ENCODE measurements at regions not wholly inside any gene's neighbourhood (a gene's known extent, or its start where the extent isn't known, plus 50 kb on each side); places are given as distances from the start of the nearest gene placed in this dataset.

DNA sequence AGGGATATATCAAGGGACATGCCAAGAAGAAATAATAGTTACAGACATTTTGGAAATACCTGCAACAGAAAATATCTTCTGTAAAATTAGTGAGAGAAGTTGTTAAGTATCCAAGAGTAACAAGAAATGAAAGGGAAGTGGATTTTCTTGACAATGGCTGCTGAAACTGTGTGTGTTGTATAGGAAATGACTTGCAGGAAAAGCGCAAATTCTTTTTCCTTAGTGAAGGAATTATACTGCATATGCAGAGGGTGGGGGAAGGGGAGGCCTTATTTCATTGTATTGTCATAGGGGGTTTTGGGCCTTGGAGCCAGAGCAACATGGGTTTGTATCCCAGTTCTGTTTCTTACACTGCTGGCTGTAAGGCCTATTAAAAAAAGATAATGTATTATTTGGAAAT is 84.4 kb upstream of the DDHD1 start:
- Histone ChIP-seq H4K91ac (ENCODE audit: low read depth, low read length) (no peak overlapping the region), H2BK120ac (ENCODE audit: insufficient read depth, low read length, poor library complexity) (no peak overlapping the region), H4K8ac (ENCODE audit: low read depth, low read length) (no peak overlapping the region), H3K79me2 (ENCODE audit: control insufficient read depth, insufficient read depth, low read length, poor library complexity) (no peaks in the 10 kb centered on the region), H3K14ac (ENCODE audit: low read length) (no peak overlapping the region), H3K36me3 (ENCODE audit: control insufficient read depth in 1 of 2, insufficient read depth in 2 of 2, low read length in 2 of 2) (no peaks in the 10 kb centered on the region), H3K4ac (ENCODE audit: low read depth, low read length) (no peak overlapping the region), H3K4me3 (ENCODE audit: low read depth, low read length) (no peak overlapping the region), H3K27ac (ENCODE audit: low read depth, low read length) (no peak overlapping the region), H3K9ac (ENCODE audit: low read length) (no peak overlapping the region), H3K9me3 (ENCODE audit: insufficient read depth, low read depth, low read length) (no peaks in the 10 kb centered on the region), H3K4me2 (ENCODE audit: low read length) (no peak overlapping the region), H4K12ac (ENCODE audit: low read depth, low read length) (no peak overlapping the region), H3K4me1 (ENCODE audit: control insufficient read depth in 1 of 2, insufficient read depth in 2 of 2, low read length in 2 of 2) (no peaks in the 10 kb centered on the region), H3K23ac (ENCODE audit: low read length) (no peak overlapping the region), H2AK5ac (ENCODE audit: low read length) (no peak overlapping the region), H3K27me3 (ENCODE audit: insufficient read depth, low read length) (no peaks in the 10 kb centered on the region), H3K18ac (ENCODE audit: low read length) (no peak overlapping the region), H2AFZ (ENCODE audit: insufficient read depth, low read length, poor library complexity) (no peak overlapping the region), H2BK12ac (ENCODE audit: low read length) (no peak overlapping the region), H3K79me1 (ENCODE audit: low read length) (no peaks in the 10 kb centered on the region), H2BK5ac (ENCODE audit: low read depth, low read length, poor library complexity) (no peak overlapping the region)
- no CpG with 5 or more reads among the region's 1 CpG for WGBS (ENCODE audit: extremely low coverage, insufficient coverage, insufficient read length)
- no peak for DNase-seq

DNA sequence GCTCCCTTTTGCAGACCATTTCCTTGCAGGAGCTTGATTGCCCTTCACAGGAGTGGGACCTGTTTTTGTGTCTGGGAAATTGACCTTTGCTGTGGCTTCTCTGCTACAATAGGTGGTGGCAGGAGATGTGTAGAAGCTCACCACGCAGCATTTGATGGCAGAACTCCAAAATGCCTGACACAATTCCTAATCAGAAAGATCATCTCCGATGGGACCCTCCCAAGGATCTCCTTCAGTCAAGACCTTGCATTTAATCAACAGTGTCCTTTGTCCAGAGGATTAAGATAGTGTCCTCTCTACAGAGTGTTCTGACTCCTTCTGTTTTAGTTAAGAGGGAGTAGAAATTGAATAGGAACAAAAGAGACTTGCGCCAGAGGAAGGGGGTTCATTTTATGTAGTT is 83.6 kb upstream of the DDHD1 start:
- H4K91ac ChIP-seq (ENCODE audit: low read depth, low read length), result no peak overlapping the region
- H3K79me2 ChIP-seq (ENCODE audit: control insufficient read depth, insufficient read depth, low read length, poor library complexity), result no peaks in the 10 kb centered on the region
- H3K14ac ChIP-seq (ENCODE audit: low read length), result no peak overlapping the region
- no peak overlapping the region for H3K4me3 ChIP-seq (ENCODE audit: low read depth, low read length)
- no CpG with 5 or more reads among the region's 3 CpGs for WGBS (ENCODE audit: extremely low coverage, insufficient coverage, insufficient read length)
- H2BK12ac ChIP-seq (ENCODE audit: low read length), result no peak overlapping the region
- no peak overlapping the region for H2BK5ac ChIP-seq (ENCODE audit: low read depth, low read length, poor library complexity)
- no peaks in the 10 kb centered on the region for H3K79me1 ChIP-seq (ENCODE audit: low read length)
- H3K36me3 ChIP-seq (ENCODE audit: control insufficient read depth in 1 of 2, insufficient read depth in 2 of 2, low read length in 2 of 2), result no peaks in the 10 kb centered on the region
- no peak overlapping the region for H2AK5ac ChIP-seq (ENCODE audit: low read length)
- H3K9ac ChIP-seq (ENCODE audit: low read length), result no peak overlapping the region
- H3K23ac ChIP-seq (ENCODE audit: low read length), result no peak overlapping the region
- H4K12ac ChIP-seq (ENCODE audit: low read depth, low read length), result no peak overlapping the region
- H2AFZ ChIP-seq (ENCODE audit: insufficient read depth, low read length, poor library complexity), result no peak overlapping the region
- no peaks in the 10 kb centered on the region for H3K27me3 ChIP-seq (ENCODE audit: insufficient read depth, low read length)
- H3K18ac ChIP-seq (ENCODE audit: low read length), result no peak overlapping the region
- no peak overlapping the region for H2BK120ac ChIP-seq (ENCODE audit: insufficient read depth, low read length, poor library complexity)
- H3K4me1 ChIP-seq (ENCODE audit: control insufficient read depth in 1 of 2, insufficient read depth in 2 of 2, low read length in 2 of 2), result no peaks in the 10 kb centered on the region
- H3K4ac ChIP-seq (ENCODE audit: low read depth, low read length), result no peak overlapping the region
- DNase-seq, result no peak
- no peak overlapping the region for H3K27ac ChIP-seq (ENCODE audit: low read depth, low read length)
- H3K4me2 ChIP-seq (ENCODE audit: low read length), result no peak overlapping the region
- no peak overlapping the region for H4K8ac ChIP-seq (ENCODE audit: low read depth, low read length)
- H3K9me3 ChIP-seq (ENCODE audit: insufficient read depth, low read depth, low read length), result no peaks in the 10 kb centered on the region

DNA sequence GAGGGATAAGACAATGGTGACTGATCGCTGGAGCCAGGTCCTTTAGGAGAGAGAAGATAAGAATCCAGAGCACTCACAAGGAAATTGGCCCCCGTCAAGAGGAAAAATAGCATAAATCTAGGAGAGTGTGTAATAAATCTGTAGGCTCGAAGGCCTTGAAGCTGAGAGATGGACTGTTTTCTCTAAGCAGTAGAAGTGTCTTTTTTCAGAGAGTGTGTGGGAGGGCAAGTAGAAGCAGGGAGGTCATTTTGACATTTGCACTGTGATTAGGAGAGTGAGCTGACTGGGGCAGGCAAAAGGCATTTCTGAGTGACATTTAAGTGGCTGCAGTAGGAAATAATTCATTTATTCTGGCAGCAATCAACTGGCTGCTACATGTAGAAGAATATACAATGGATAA is 78.0 kb upstream of the DDHD1 start:
- Histone ChIP-seq H2BK12ac (ENCODE audit: low read length) (no peak overlapping the region), H3K4me3 (ENCODE audit: low read depth, low read length) (no peak overlapping the region), H2AK5ac (ENCODE audit: low read length) (no peak overlapping the region), H3K27ac (ENCODE audit: low read depth, low read length) (no peak overlapping the region), H3K18ac (ENCODE audit: low read length) (no peak overlapping the region), H4K8ac (ENCODE audit: low read depth, low read length) (no peak overlapping the region), H3K79me1 (ENCODE audit: low read length) (no peaks in the 10 kb centered on the region), H3K4me1 (ENCODE audit: control insufficient read depth in 1 of 2, insufficient read depth in 2 of 2, low read length in 2 of 2) (no peaks in the 10 kb centered on the region), H2AFZ (ENCODE audit: insufficient read depth, low read length, poor library complexity) (no peak overlapping the region), H4K91ac (ENCODE audit: low read depth, low read length) (no peak overlapping the region), H2BK120ac (ENCODE audit: insufficient read depth, low read length, poor library complexity) (no peak overlapping the region), H3K4me2 (ENCODE audit: low read length) (no peak overlapping the region), H2BK5ac (ENCODE audit: low read depth, low read length, poor library complexity) (no peak overlapping the region), H3K23ac (ENCODE audit: low read length) (no peak overlapping the region), H3K4ac (ENCODE audit: low read depth, low read length) (no peak overlapping the region), H3K9ac (ENCODE audit: low read length) (no peak overlapping the region), H3K79me2 (ENCODE audit: control insufficient read depth, insufficient read depth, low read length, poor library complexity) (no peaks in the 10 kb centered on the region), H4K12ac (ENCODE audit: low read depth, low read length) (no peak overlapping the region), H3K14ac (ENCODE audit: low read length) (no peak overlapping the region), H3K27me3 (ENCODE audit: insufficient read depth, low read length) (no peaks in the 10 kb centered on the region), H3K9me3 (ENCODE audit: insufficient read depth, low read depth, low read length) (no peaks in the 10 kb centered on the region), H3K36me3 (ENCODE audit: control insufficient read depth in 1 of 2, insufficient read depth in 2 of 2, low read length in 2 of 2) (no peaks in the 10 kb centered on the region)
- no peak for DNase-seq
- WGBS (ENCODE audit: extremely low coverage, insufficient coverage, insufficient read length), result no CpG with 5 or more reads among the region's 3 CpGs

DNA sequence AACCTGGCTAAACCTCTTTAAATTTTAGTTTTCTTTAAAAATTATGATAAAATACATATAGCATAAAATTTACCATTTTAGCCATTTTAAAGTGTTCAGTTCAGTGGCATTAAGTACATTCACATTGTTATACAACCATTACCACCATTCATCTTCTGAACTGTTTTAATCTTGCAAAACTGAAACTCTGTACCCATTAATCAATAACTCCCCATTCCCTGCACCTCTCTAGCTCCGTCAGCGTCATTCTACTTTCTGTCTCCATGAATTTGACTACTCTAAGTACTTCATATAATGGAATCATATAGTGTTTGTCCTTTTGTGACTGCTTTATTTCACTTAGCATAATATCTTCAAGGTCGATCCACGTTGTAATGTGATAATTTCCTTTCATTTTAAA is 75.8 kb upstream of the DDHD1 start:
- H3K36me3 ChIP-seq (ENCODE audit: control insufficient read depth in 1 of 2, insufficient read depth in 2 of 2, low read length in 2 of 2), result no peaks in the 10 kb centered on the region
- H2BK12ac ChIP-seq (ENCODE audit: low read length), result no peak overlapping the region
- H2AK5ac ChIP-seq (ENCODE audit: low read length), result no peak overlapping the region
- no peak overlapping the region for H3K4me3 ChIP-seq (ENCODE audit: low read depth, low read length)
- no peak overlapping the region for H3K9ac ChIP-seq (ENCODE audit: low read length)
- H3K4me2 ChIP-seq (ENCODE audit: low read length), result no peak overlapping the region
- no peak overlapping the region for H2BK5ac ChIP-seq (ENCODE audit: low read depth, low read length, poor library complexity)
- no peak overlapping the region for H4K8ac ChIP-seq (ENCODE audit: low read depth, low read length)
- no peaks in the 10 kb centered on the region for H3K9me3 ChIP-seq (ENCODE audit: insufficient read depth, low read depth, low read length)
- no peaks in the 10 kb centered on the region for H3K4me1 ChIP-seq (ENCODE audit: control insufficient read depth in 1 of 2, insufficient read depth in 2 of 2, low read length in 2 of 2)
- H4K91ac ChIP-seq (ENCODE audit: low read depth, low read length), result no peak overlapping the region
- no peak overlapping the region for H3K18ac ChIP-seq (ENCODE audit: low read length)
- H4K12ac ChIP-seq (ENCODE audit: low read depth, low read length), result no peak overlapping the region
- no peaks in the 10 kb centered on the region for H3K79me2 ChIP-seq (ENCODE audit: control insufficient read depth, insufficient read depth, low read length, poor library complexity)
- WGBS (ENCODE audit: extremely low coverage, insufficient coverage, insufficient read length), result no CpG with 5 or more reads among the region's 4 CpGs
- no peak overlapping the region for H2BK120ac ChIP-seq (ENCODE audit: insufficient read depth, low read length, poor library complexity)
- no peaks in the 10 kb centered on the region for H3K27me3 ChIP-seq (ENCODE audit: insufficient read depth, low read length)
- no peaks in the 10 kb centered on the region for H3K79me1 ChIP-seq (ENCODE audit: low read length)
- H3K4ac ChIP-seq (ENCODE audit: low read depth, low read length), result no peak overlapping the region
- no peak overlapping the region for H3K14ac ChIP-seq (ENCODE audit: low read length)
- H2AFZ ChIP-seq (ENCODE audit: insufficient read depth, low read length, poor library complexity), result no peak overlapping the region
- H3K27ac ChIP-seq (ENCODE audit: low read depth, low read length), result no peak overlapping the region
- DNase-seq, result no peak
- no peak overlapping the region for H3K23ac ChIP-seq (ENCODE audit: low read length)
